RWPE2 (cell line): ENCODE measurements at regions not wholly inside any gene's neighbourhood (a gene's known extent, or its start where the extent isn't known, plus 50 kb on each side); places are given as distances from the start of the nearest gene placed in this dataset.

Experiments used
- ATAC-seq: fragments of 200-7000 bp; cut with Tn5 transposase; 3 replicates; pipeline ENCODE4 v1.9.1; 2021; ENCODE audit warnings: low read depth
- DNase-seq: peaks from one replicate; pipeline ENCODE4 v3.0.0-alpha.2; 2020; ENCODE audit warnings: low spot score
- H3K27ac ChIP-seq: fragments of 450-650 bp; 2 replicates; pipeline ENCODE4 v1.5.1; 2017; ENCODE audit warnings: mild to moderate bottlenecking; ENCODE audit not compliant: poor library complexity, severe bottlenecking
- H3K27me3 ChIP-seq: fragments of 250-450 bp; sonication (Bioruptor Pico); 2 replicates; pipeline ENCODE4 v1.5.1; 2021; ENCODE audit warnings: mild to moderate bottlenecking, moderate library complexity; ENCODE audit not compliant: insufficient read depth, poor library complexity, severe bottlenecking
- H3K36me3 ChIP-seq: fragments of 250-450 bp; sonication (Bioruptor Pico); 2 replicates; pipeline ENCODE4 v1.5.1; 2020; ENCODE audit warnings: low read depth, mild to moderate bottlenecking, moderate library complexity
- H3K4me1 ChIP-seq: fragments of 250-450 bp; sonication (Bioruptor Pico); 2 replicates; pipeline ENCODE4 v1.5.1; 2021; ENCODE audit warnings: mild to moderate bottlenecking, moderate library complexity; ENCODE audit not compliant: insufficient read depth, poor library complexity, severe bottlenecking
- H3K4me3 ChIP-seq: fragments of 250-450 bp; sonication (Bioruptor Pico); 2 replicates; pipeline ENCODE4 v1.5.1; 2021; ENCODE audit warnings: mild to moderate bottlenecking, moderate library complexity; ENCODE audit not compliant: severe bottlenecking
- H3K9me3 ChIP-seq: fragments of 250-450 bp; sonication (Bioruptor Pico); 2 replicates; pipeline ENCODE4 v1.5.1; 2021; ENCODE audit warnings: mild to moderate bottlenecking, moderate library complexity; ENCODE audit not compliant: severe bottlenecking
- TF ChIP-seq, protein P1 (sequence below): fragments of 450-650 bp; IDR thresholded peaks from one replicate; pipeline ENCODE4 v1.5.1; 2017; ENCODE audit warnings: mild to moderate bottlenecking, moderate library complexity; ENCODE audit not compliant: poor library complexity, severe bottlenecking

DNA sequence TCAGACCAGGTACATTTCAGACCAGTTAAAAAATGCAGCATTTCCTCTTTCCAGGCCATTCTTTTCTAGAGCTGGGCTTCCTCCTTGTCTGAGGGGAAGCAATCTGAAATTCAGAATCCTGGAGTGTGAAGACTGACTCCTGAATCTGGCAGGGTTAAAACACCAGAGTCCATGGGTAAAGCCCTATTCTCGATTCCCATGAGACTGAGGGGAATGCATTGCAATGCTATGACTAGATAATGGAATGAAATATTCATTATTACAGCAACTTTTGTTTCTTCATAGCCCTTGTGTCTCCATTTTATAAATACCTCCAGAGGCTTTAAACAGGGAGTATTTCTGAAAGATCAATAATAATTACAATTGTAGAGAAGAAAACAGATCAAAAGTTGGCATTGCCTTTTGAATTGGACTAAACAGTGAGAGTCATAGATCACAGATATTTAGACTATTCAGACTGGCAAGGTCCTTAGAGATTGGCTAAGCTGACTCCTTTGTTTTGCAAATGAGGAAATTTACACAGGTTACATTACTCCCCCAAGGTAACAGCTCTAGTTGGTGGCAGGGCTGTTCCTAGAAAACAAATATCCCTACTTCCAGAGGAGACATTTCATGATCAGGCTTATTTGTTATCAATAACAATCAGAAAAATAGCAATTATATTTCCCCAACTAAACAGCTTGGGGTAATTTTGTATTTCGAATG, 632.6 kb upstream of the KIRREL3 start:
- Histone ChIP-seq H3K4me1 (no peaks in the 10 kb centered on the region), H3K36me3 (no peaks in the 10 kb centered on the region), H3K27ac (no peak overlapping the region), H3K9me3 (no peaks in the 10 kb centered on the region), H3K4me3 (no peak overlapping the region), H3K27me3 (no peaks in the 10 kb centered on the region)
- TF ChIP-seq, protein P1, sequence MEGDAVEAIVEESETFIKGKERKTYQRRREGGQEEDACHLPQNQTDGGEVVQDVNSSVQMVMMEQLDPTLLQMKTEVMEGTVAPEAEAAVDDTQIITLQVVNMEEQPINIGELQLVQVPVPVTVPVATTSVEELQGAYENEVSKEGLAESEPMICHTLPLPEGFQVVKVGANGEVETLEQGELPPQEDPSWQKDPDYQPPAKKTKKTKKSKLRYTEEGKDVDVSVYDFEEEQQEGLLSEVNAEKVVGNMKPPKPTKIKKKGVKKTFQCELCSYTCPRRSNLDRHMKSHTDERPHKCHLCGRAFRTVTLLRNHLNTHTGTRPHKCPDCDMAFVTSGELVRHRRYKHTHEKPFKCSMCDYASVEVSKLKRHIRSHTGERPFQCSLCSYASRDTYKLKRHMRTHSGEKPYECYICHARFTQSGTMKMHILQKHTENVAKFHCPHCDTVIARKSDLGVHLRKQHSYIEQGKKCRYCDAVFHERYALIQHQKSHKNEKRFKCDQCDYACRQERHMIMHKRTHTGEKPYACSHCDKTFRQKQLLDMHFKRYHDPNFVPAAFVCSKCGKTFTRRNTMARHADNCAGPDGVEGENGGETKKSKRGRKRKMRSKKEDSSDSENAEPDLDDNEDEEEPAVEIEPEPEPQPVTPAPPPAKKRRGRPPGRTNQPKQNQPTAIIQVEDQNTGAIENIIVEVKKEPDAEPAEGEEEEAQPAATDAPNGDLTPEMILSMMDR, result no peak
- DNase-seq, result no peak
- no peak for ATAC-seq

DNA sequence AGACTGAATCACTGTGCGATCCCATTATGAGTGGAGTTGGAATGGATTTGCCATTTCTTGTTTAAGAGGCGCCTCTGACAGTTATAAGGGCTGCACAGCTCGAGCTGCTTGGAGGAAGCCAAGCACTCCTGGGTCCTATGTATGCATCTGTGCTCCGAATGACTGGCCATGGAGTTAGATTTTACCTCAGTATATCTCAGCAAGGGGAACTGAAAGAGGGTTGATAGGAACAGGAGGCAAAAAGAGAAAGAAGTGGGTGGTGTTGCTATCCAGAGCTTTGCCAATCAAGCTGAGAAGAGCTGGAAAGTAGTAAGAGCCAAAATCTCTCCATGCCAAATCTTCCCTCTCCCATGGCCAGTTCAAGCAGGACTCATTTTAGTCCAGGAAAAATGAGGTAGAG, 632.0 kb upstream of the KIRREL3 start:
- H3K27ac ChIP-seq, result no peak overlapping the region
- no peaks in the 10 kb centered on the region for H3K36me3 ChIP-seq
- no peaks in the 10 kb centered on the region for H3K27me3 ChIP-seq
- H3K4me3 ChIP-seq, result no peak overlapping the region
- no peak for ATAC-seq
- H3K4me1 ChIP-seq, result peaks cover 5% of the 10 kb centered on the region
- TF ChIP-seq, protein P1, result no peak
- H3K9me3 ChIP-seq, result no peaks in the 10 kb centered on the region
- DNase-seq, result no peak

DNA sequence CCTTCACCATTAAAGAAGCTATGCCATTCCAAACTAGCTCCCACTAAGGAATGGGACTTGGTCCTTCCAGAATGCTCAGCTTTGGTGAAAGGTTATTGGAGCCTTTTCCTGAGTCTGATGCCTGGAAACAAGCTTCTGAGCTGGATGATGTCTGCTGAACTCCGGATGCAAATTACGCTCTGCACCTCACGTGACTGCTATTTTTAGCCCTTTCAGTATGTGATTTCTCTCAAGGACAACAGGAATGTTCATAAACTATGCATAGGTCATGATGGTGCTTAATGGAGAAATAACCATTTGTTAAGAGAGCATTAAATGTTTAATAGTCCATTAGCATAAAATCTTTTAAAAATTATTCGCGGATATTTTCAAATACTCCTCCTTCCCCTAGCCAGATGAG, 631.4 kb upstream of the KIRREL3 start:
- DNase-seq (no peak), ATAC-seq (no peak)
- Histone ChIP-seq H3K27ac (no peak overlapping the region), H3K27me3 (no peaks in the 10 kb centered on the region), H3K36me3 (no peaks in the 10 kb centered on the region), H3K9me3 (no peaks in the 10 kb centered on the region), H3K4me1 (peaks cover 5% of the 10 kb centered on the region), H3K4me3 (no peak overlapping the region)
- TF ChIP-seq, protein P1, result no peak

DNA sequence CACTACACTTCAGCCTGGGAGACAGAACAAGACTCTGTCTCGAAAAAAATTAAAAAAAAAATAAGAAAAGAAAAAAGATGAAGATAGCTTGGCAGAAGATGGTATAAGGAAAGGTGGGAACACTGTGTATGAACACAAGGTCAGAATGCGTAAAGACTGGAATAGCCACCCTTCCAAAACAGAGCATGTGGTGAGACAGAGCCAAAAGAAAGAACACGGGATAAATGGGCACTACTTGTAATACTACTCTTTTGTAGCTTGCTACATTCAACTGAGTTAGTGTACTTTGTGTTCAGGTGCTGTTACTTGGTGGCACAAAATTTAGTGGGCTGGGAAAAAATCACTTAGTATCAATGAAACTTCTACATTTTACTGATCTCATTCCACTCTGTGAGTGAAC, 628.6 kb upstream of the KIRREL3 start:
- H3K27me3 ChIP-seq, result no peaks in the 10 kb centered on the region
- ATAC-seq (no peak), DNase-seq (no peak)
- H3K4me3 ChIP-seq, result no peak overlapping the region
- no peak overlapping the region for H3K27ac ChIP-seq
- H3K4me1 ChIP-seq, result peaks cover 5% of the 10 kb centered on the region
- TF ChIP-seq, protein P1, result no peak
- no peaks in the 10 kb centered on the region for H3K9me3 ChIP-seq
- no peaks in the 10 kb centered on the region for H3K36me3 ChIP-seq

DNA sequence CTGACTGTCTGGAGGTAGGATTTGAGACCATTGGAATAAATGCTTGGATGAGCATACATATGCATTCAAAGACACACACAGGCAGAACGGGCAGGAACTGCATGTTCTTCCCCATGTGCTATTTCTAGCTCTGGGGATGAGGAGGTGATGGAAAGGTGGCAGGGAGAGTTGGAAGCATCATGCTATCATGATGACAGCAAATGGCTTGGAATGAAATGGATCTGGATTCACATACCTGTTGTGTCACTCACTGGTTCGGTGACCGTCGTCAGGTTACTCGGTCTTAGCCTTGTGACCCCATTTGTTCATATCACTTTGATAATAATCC, 627.9 kb upstream of the KIRREL3 start:
- DNase-seq (no peak), ATAC-seq (no peak)
- Histone ChIP-seq H3K9me3 (no peaks in the 10 kb centered on the region), H3K36me3 (no peaks in the 10 kb centered on the region), H3K4me1 (peaks cover 5% of the 10 kb centered on the region), H3K4me3 (no peak overlapping the region), H3K27ac (no peak overlapping the region), H3K27me3 (no peaks in the 10 kb centered on the region)
- TF ChIP-seq, protein P1, result no peak
